ACC112 (cell line): ENCODE measurements at regions not wholly inside any gene's neighbourhood (a gene's known extent, or its start where the extent isn't known, plus 50 kb on each side); places are given as distances from the start of the nearest gene placed in this dataset.

Source experiments
- H2AFZ ChIP-seq: fragments of 200-600 bp; sonication (generic); one replicate; pipeline ENCODE4 v1.6.0; 2017; ENCODE audit warnings: antibody characterized with exemption, low read length; ENCODE audit not compliant: unreplicated experiment
- H3K27ac ChIP-seq: fragments of 200-600 bp; sonication (generic); 2 replicates; pipeline ENCODE4 v1.5.1; 2014; ENCODE audit warnings: low read depth, mild to moderate bottlenecking, antibody characterized with exemption, low read length, moderate library complexity
- H3K27me3 ChIP-seq: fragments of 200-600 bp; sonication (generic); 2 replicates; pipeline ENCODE4 v1.6.1; 2014; ENCODE audit warnings: mild to moderate bottlenecking, antibody characterized with exemption, low read length, moderate library complexity, mixed read lengths; ENCODE audit not compliant: insufficient read depth
- H3K36me3 ChIP-seq: fragments of 200-600 bp; sonication (generic); 2 replicates; pipeline ENCODE4 v1.6.1; 2016; ENCODE audit warnings: mild to moderate bottlenecking, antibody characterized with exemption, low read length, moderate library complexity, mixed read lengths; ENCODE audit not compliant: insufficient read depth
- H3K4me1 ChIP-seq: fragments of 200-600 bp; sonication (generic); one replicate; pipeline ENCODE4 v1.6.1; 2016; ENCODE audit warnings: low read length, mixed read lengths; ENCODE audit not compliant: insufficient read depth, unreplicated experiment, control insufficient read depth
- H3K4me3 ChIP-seq: fragments of 200-600 bp; sonication (generic); 2 replicates; pipeline ENCODE4 v1.5.1; 2014; ENCODE audit warnings: mild to moderate bottlenecking, low read depth, low read length
- H3K79me2 ChIP-seq: fragments of 200-600 bp; sonication (generic); one replicate; pipeline ENCODE4 v1.6.0; 2016; ENCODE audit warnings: low read length; ENCODE audit not compliant: control insufficient read depth, unreplicated experiment, insufficient read depth

GRCh38 chr17:13182854-13183253 lies 165.0 kb upstream of the ELAC2 start:
- Histone ChIP-seq H2AFZ (no peak overlapping the region), H3K4me1 (no peaks in the 10 kb centered on the region), H3K27ac (no peak overlapping the region), H3K79me2 (no peaks in the 10 kb centered on the region), H3K4me3 (no peak overlapping the region), H3K36me3 (no peaks in the 10 kb centered on the region), H3K27me3 (peaks cover 8% of the 10 kb centered on the region)

GRCh38 chr17:13182450-13182849 lies 164.6 kb upstream of the ELAC2 start:
- Histone ChIP-seq H3K79me2 (no peaks in the 10 kb centered on the region), H3K27ac (no peak overlapping the region), H3K4me3 (no peak overlapping the region)

GRCh38 chr17:13181683-13182082 lies 163.9 kb upstream of the ELAC2 start:
- no peaks in the 10 kb centered on the region for H3K79me2 ChIP-seq
- no peak overlapping the region for H3K27ac ChIP-seq
- peaks cover 8% of the 10 kb centered on the region for H3K27me3 ChIP-seq
- no peaks in the 10 kb centered on the region for H3K36me3 ChIP-seq
- no peak overlapping the region for H2AFZ ChIP-seq
- no peaks in the 10 kb centered on the region for H3K4me1 ChIP-seq
- no peak overlapping the region for H3K4me3 ChIP-seq

More at GRCh38 chr17:13182450-13182849, 164.6 kb upstream of the ELAC2 start:
- H3K27me3 ChIP-seq = peaks cover 8% of the 10 kb centered on the region
- H3K4me1 ChIP-seq = no peaks in the 10 kb centered on the region
- H2AFZ ChIP-seq = no peak overlapping the region
- no peaks in the 10 kb centered on the region for H3K36me3 ChIP-seq

- H3K27me3 ChIP-seq = no peaks in the 10 kb centered on the region
These were observed 158.6 kb upstream of the ELAC2 start for GRCh38 chr17:13176436-13176835.

GRCh38 chr17:13171790-13172189 lies 154.0 kb upstream of the ELAC2 start:
- no peak overlapping the region for H2AFZ ChIP-seq
- H3K36me3 ChIP-seq = no peaks in the 10 kb centered on the region
- H3K27ac ChIP-seq = no peak overlapping the region
- H3K27me3 ChIP-seq = no peaks in the 10 kb centered on the region
- no peaks in the 10 kb centered on the region for H3K79me2 ChIP-seq
- H3K4me3 ChIP-seq = no peak overlapping the region
- no peaks in the 10 kb centered on the region for H3K4me1 ChIP-seq

More at GRCh38 chr17:13176436-13176835, 158.6 kb upstream of the ELAC2 start:
- no peak overlapping the region for H3K27ac ChIP-seq
- no peaks in the 10 kb centered on the region for H3K4me1 ChIP-seq
- no peak overlapping the region for H2AFZ ChIP-seq
- no peak overlapping the region for H3K4me3 ChIP-seq
- H3K79me2 ChIP-seq = no peaks in the 10 kb centered on the region
- H3K36me3 ChIP-seq = no peaks in the 10 kb centered on the region

GRCh38 chr17:13162361-13162760 lies 144.5 kb upstream of the ELAC2 start:
- H3K27me3 ChIP-seq = peaks cover 6% of the 10 kb centered on the region; the same call in 1 of the 2 replicates
- no peak overlapping the region for H3K4me3 ChIP-seq
- no peak overlapping the region for H3K27ac ChIP-seq
- H3K4me1 ChIP-seq = no peaks in the 10 kb centered on the region
- H3K36me3 ChIP-seq = no peaks in the 10 kb centered on the region
- no peaks in the 10 kb centered on the region for H3K79me2 ChIP-seq
- H2AFZ ChIP-seq = no peak overlapping the region

- H3K4me3 ChIP-seq = no peak overlapping the region
- no peaks in the 10 kb centered on the region for H3K36me3 ChIP-seq
- peaks cover 6% of the 10 kb centered on the region; the same call in 1 of the 2 replicates for H3K27me3 ChIP-seq
- no peaks in the 10 kb centered on the region for H3K4me1 ChIP-seq
- H3K27ac ChIP-seq = no peak overlapping the region
- H2AFZ ChIP-seq = no peak overlapping the region
- H3K79me2 ChIP-seq = no peaks in the 10 kb centered on the region
These were observed 143.0 kb upstream of the ELAC2 start for GRCh38 chr17:13160790-13161189.

GRCh38 chr17:13160296-13160695 lies 142.5 kb upstream of the ELAC2 start:
- Histone ChIP-seq H3K4me3 (no peak overlapping the region), H2AFZ (no peak overlapping the region), H3K36me3 (no peaks in the 10 kb centered on the region)

GRCh38 chr17:13158494-13159240 lies 140.8 kb upstream of the ELAC2 start:
- Histone ChIP-seq H3K4me3 (no peak overlapping the region), H3K79me2 (no peaks in the 10 kb centered on the region), H3K27me3 (peaks cover 6% of the 10 kb centered on the region; the same call in 1 of the 2 replicates), H3K36me3 (no peaks in the 10 kb centered on the region), H3K4me1 (no peaks in the 10 kb centered on the region), H2AFZ (no peak overlapping the region), H3K27ac (no peak overlapping the region)

More at GRCh38 chr17:13160296-13160695, 142.5 kb upstream of the ELAC2 start:
- Histone ChIP-seq H3K27ac (no peak overlapping the region), H3K27me3 (peaks cover 6% of the 10 kb centered on the region; the same call in 1 of the 2 replicates), H3K79me2 (no peaks in the 10 kb centered on the region), H3K4me1 (no peaks in the 10 kb centered on the region)

GRCh38 chr17:13157656-13158055 lies 139.8 kb upstream of the ELAC2 start:
- no peak overlapping the region for H2AFZ ChIP-seq
- no peaks in the 10 kb centered on the region for H3K4me1 ChIP-seq
- H3K27ac ChIP-seq = no peak overlapping the region
- no peak overlapping the region for H3K4me3 ChIP-seq
- H3K27me3 ChIP-seq = peaks cover 6% of the 10 kb centered on the region; the same call in 1 of the 2 replicates
- H3K36me3 ChIP-seq = no peaks in the 10 kb centered on the region
- no peaks in the 10 kb centered on the region for H3K79me2 ChIP-seq

- H2AFZ ChIP-seq = no peak overlapping the region
- no peaks in the 10 kb centered on the region for H3K4me1 ChIP-seq
- peaks cover 6% of the 10 kb centered on the region; the same call in 1 of the 2 replicates for H3K27me3 ChIP-seq
- H3K79me2 ChIP-seq = no peaks in the 10 kb centered on the region
- no peak overlapping the region for H3K4me3 ChIP-seq
- no peak overlapping the region for H3K27ac ChIP-seq
- no peaks in the 10 kb centered on the region for H3K36me3 ChIP-seq
These were observed 137.1 kb upstream of the ELAC2 start for GRCh38 chr17:13154930-13155329.
